Testis (tissue), 2 donors: ENCODE measurements at regions not wholly inside any gene's neighbourhood (a gene's known extent, or its start where the extent isn't known, plus 50 kb on each side); places are given as distances from the start of the nearest gene placed in this dataset.

Experiments used
- DNase-seq: peaks from one replicate; pipeline ENCODE4 v3.0.0-alpha.2; 2019
- H3K27ac ChIP-seq, 2 donors: fragments of 200-600 bp; sonication (generic); one replicate each; pipeline ENCODE4 v1.5.1; 2019
- H3K27me3 ChIP-seq: fragments of 200-600 bp; sonication (generic); one replicate; pipeline ENCODE4 v1.5.1; 2019
- H3K36me3 ChIP-seq: fragments of 200-600 bp; sonication (generic); one replicate; pipeline ENCODE4 v1.5.1; 2017; ENCODE audit warnings: low read depth; ENCODE audit errors: missing control alignments
- H3K4me1 ChIP-seq: fragments of 200-600 bp; sonication (generic); one replicate; pipeline ENCODE4 v1.5.1; 2019
- H3K4me3 ChIP-seq, 2 donors: fragments of 200-600 bp; sonication (generic); one replicate each; pipeline ENCODE4 v1.5.1; 2017 to 2019
- H3K9me3 ChIP-seq: fragments of 200-600 bp; sonication (generic); one replicate; pipeline ENCODE4 v1.5.1; 2017
- CTCF ChIP-seq, 3 experiments: fragments of 450-650 bp in 2 of 3; fragments of 200-600 bp in 1 of 3; sonication (generic) in 1 of 3; IDR thresholded peaks; one replicate each; pipeline ENCODE4 v1.5.1; 2016 to 2019; ENCODE audit warnings: antibody characterized with exemption in 3 of 3, mild to moderate bottlenecking in 2 of 3, moderate library complexity in 1 of 3
- POLR2A ChIP-seq: fragments of 450-650 bp; IDR thresholded peaks from one replicate; pipeline ENCODE4 v1.6.1; 2017; ENCODE audit warnings: antibody characterized with exemption, mild to moderate bottlenecking, moderate library complexity
- WGBS, 2 donors: methylation state at CpG; one replicate each; pipeline ENCODE4 v1.1.5; 2018; 5-methylcytosine and 5-hydroxymethylcytosine counted together
- intact Hi-C: fragments of 100-400 bp; cut with DNase I; formaldehyde crosslinking; loops from one replicate; pipeline ENCODE4 v1.15.1; 2023; ENCODE audit warnings: low total_unique reads

DNA sequence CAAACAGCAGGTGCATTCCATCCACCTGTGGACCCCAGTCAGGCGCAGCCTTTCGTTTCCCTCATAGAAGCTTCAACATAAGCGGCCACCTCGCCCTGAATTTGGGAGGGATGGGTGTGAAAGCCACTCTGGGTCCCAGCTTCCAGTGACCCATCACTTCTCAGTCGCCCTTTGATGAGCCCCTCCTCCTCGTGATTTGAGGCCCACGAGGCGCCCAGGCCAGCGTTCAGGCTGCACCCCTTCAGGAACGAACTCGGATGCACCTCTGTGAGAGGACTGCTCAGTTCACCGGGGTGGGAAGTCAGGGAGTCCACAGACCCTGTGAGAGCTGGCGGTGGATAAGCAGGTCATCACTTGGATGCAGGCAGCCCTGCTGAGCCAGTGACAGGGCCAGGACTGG is 1118.2 kb downstream of the BRD1 start:
- H3K4me1 ChIP-seq: no peaks in the 10 kb centered on the region
- DNase-seq: no peak
- H3K27me3 ChIP-seq: no peaks in the 10 kb centered on the region
- no peaks in the 10 kb centered on the region for H3K36me3 ChIP-seq
- TF ChIP-seq POLR2A: no peak
- TF ChIP-seq CTCF (IDR thresholded peaks at IDR 0.05): no peak
- no peak overlapping the region for H3K27ac ChIP-seq
- no peaks in the 10 kb centered on the region for H3K9me3 ChIP-seq
- intact Hi-C loops: no loop called here
- 90 to 91% methylated on average over 4 to 13 of the region's 13 CpGs for WGBS, 2 donors
- no peak overlapping the region for H3K4me3 ChIP-seq

GRCh38 chr22:48708558-48709245 is 1119.0 kb downstream of the BRD1 start:
- TF ChIP-seq POLR2A: no peak
- TF ChIP-seq CTCF (IDR thresholded peaks at IDR 0.05): no peak
- Histone ChIP-seq H3K9me3 (no peaks in the 10 kb centered on the region), H3K4me3 (no peak overlapping the region), H3K27me3 (no peaks in the 10 kb centered on the region), H3K4me1 (no peaks in the 10 kb centered on the region), H3K27ac (no peak overlapping the region), H3K36me3 (no peaks in the 10 kb centered on the region)
- DNase-seq: no peak
- intact Hi-C loops: no loop called here
- WGBS, 2 donors: 83 to 93% methylated on average over 14 to 24 of the region's 25 CpGs

DNA sequence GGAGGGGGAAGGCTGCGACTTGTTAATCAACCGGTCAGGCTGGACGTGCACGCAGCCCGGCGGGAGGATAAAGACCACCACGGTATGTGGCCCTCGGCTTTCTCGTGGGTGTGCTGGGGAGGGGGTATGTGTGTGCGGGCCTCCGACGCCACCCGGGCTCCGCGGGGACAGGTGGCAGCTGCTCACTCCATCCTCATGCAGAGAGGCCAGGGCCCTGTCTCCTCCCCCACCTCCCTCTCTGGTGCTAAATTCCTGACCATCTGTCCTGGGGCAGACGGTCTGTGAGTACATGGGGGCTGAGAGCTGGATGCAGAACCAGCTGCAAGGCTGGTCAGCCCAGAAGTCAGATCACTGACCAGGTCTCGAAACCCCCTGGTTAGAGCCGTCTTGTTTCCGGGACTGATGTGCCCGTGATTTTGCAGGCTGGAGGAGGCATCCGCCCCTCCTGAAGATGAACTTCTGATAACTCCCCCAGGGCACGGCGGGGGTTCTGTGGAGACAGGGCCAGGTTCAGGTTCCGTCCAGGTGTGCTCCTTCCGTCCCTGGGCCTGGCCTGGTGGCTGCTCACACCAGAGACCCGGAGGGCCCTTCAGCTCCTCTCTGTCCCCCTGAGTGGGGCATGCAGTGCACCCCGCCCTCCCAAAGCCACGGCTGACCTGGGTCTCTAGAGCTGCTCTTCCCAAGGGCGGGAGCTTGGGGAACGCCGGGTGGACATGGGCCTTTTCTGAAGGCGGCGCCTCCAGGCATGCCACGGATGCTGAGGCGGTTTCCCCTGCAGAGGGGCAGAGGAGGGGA is 1119.7 kb downstream of the BRD1 start:
- 77 to 82% methylated on average over 19 to 33 of the region's 35 CpGs for WGBS, 2 donors
- Histone ChIP-seq H3K9me3 (no peaks in the 10 kb centered on the region), H3K27ac (no peak overlapping the region), H3K4me3 (no peak overlapping the region), H3K27me3 (no peaks in the 10 kb centered on the region), H3K4me1 (no peaks in the 10 kb centered on the region), H3K36me3 (no peaks in the 10 kb centered on the region)
- DNase-seq: no peak
- intact Hi-C loops: no loop called here
- TF ChIP-seq POLR2A (no peak), CTCF (IDR thresholded peaks at IDR 0.05) (no peak)

DNA sequence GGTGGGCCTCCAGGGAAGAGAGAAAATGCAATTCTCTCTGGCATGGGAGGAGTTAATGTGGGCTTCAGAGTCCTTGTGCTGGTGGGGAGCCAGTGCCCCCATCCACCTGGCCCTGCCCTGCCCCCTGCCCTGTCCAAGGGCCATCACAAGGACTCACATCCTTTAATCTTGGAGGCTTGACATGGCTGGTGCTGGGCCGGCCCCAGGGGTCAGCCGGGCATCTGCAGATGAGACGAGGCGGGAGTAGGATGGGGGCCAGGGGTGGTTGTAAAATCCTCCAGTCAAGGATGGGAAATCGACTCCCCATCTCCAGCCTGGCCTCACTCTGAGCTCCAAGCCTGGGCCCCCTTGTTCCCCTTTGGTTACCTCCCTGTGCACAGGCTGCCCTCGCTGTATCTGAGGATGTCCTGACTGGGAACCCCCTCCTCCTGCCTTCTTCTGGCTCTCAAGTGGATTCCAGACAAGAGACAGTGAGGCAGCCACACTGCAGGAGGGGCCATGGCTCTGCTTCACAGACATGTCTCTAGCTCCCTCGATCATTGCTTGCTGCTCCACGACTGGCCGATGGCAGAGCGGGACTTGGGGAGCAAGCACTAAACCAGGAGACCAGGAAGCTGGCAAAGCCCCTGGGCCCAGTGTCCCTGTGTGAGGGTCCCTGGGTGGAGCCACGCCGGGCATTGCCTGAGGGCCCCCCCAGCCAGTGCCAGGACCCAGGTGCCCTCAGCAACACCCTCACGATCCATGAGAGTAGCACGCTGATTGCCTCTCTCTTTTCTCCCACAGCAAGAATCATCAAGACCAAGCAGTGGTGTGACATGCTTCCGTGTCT is 1120.5 kb downstream of the BRD1 start:
- Histone ChIP-seq H3K27ac (no peak overlapping the region), H3K4me1 (no peaks in the 10 kb centered on the region), H3K9me3 (no peaks in the 10 kb centered on the region), H3K4me3 (no peak overlapping the region), H3K36me3 (no peaks in the 10 kb centered on the region), H3K27me3 (no peaks in the 10 kb centered on the region)
- TF ChIP-seq CTCF (IDR thresholded peaks at IDR 0.05) (no peak), POLR2A (no peak)
- intact Hi-C loops: no loop called here
- WGBS, 2 donors: 80 to 81% methylated on average over 9 to 14 of the region's 15 CpGs
- no peak for DNase-seq
